Smooth muscle cell of the brain vasculature (primary cell): ENCODE measurements at regions not wholly inside any gene's neighbourhood (a gene's known extent, or its start where the extent isn't known, plus 50 kb on each side); places are given as distances from the start of the nearest gene placed in this dataset.

Source experiments
- DNase-seq: peaks from one replicate; pipeline ENCODE4 v3.0.0-alpha.2; 2012; ENCODE audit warnings: low read depth, low spot score

DNA sequence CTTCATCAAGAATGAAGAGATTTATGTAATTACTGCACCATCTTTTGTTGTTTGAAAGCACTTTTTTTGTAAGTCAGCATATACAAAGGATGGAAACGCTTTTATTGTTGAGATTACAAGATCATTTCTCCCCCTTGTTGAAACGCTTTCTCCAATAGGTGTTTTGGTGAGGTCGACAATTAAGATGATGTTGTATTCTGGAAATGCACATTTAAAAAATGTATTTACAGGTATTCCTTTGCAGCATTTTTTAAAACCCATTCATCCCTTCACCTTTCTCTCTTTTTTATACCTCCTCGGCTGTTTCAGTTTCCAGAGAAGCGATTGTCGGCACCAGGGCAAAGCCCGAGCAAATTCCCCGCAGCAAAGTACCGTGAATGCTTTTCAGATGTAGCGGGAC is 499.9 kb downstream of the VRK1 start:
- no peak for DNase-seq

GRCh38 chr14:97298331-97298730 is 501.1 kb downstream of the VRK1 start:
- DNase-seq = no peak

DNA sequence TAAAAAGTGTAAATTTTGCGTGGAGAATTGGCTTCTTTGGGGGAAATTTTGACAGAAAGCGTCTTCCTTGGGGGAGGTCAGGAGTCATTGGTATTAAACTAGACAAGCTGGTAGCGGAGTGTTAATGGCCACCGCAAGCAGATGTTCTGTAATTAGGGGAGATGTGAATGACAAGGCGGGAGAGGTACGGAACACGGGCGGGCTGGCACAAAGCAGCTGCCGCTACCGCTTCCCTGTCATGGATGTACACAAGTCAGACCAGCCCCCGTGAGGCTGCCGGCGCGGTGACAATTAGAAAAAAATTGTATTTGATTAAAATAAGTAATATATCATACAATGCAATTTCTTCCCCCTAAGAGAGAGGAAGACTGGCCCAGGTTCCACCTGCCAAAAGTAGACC is 501.6 kb downstream of the VRK1 start:
- no peak for DNase-seq

GRCh38 chr14:97299661-97300060 is 502.5 kb downstream of the VRK1 start:
- DNase-seq = no peak

GRCh38 chr14:97301931-97302559 is 504.9 kb downstream of the VRK1 start:
- no peak for DNase-seq

- DNase-seq = no peak
Observed at GRCh38 chr14:97306133-97306759, 509.1 kb downstream of the VRK1 start.

- no peak for DNase-seq
Observed at GRCh38 chr14:97306760-97307246, 509.6 kb downstream of the VRK1 start.

DNA sequence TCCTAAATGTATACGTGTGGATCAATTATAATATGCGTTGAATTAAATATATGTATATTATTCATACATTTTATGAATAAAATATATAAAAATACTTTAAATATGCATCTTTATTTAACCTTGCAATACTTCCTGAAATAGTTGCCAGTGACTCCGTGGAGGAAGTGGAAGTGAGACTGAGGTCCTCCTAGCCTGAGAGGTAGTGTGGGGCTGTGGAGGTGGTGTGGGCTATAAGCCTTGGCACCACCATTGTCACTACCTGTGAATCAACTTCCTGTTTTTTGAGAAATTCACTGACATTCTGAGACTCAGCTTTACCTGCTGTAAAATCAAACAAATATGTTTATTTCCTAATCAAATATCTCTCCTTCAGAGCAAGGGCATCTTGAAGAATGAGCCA is 514.2 kb downstream of the VRK1 start:
- DNase-seq = no peak

DNA sequence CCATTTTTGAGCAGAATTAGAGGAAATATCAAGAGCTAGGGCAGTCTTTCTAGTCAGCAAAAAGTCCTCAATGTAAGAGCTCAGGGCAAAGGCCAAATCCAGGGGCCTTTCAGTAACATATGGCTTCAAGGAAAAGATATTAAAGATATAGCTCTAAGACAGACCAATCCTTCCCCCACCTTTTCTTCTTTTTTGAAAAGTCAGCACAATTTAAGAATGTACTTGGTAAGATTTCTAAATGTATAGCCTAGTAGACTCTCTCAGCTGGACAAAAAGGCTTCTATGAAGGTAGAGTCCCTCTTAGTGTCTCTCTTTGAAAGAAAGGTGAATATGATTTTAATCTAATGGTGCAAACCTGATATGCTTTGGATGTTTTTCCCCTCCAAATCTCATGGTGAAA is 515.7 kb downstream of the VRK1 start:
- DNase-seq = no peak

- DNase-seq = no peak
Observed at GRCh38 chr14:97315790-97316189, 518.6 kb downstream of the VRK1 start.

GRCh38 chr14:97318380-97318779 is 521.2 kb downstream of the VRK1 start:
- no peak for DNase-seq

- DNase-seq = no peak
Observed at GRCh38 chr14:97319691-97320090, 522.5 kb downstream of the VRK1 start.

GRCh38 chr14:97328743-97329142 is 531.6 kb downstream of the VRK1 start:
- no peak for DNase-seq

DNA sequence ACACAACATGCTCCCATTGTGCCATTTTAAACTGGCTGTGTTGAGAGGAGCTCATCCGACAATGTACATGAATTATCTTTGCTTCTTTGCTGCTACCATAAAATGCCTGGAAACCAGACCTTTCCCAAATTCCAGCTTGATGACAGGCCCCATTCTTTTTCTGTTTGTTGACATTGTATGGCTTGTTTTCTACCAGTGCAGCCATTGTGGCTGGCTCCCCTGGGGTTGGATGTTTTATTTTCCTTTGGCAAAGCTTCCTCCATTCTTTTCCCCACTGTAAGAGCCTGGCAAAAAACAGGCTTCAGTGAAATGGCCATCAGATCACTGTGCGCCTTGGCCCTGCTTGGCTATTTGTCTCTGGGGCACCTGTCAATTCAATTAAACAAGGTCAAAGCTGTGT is 532.5 kb downstream of the VRK1 start:
- no peak for DNase-seq

GRCh38 chr14:97331058-97331457 is 533.9 kb downstream of the VRK1 start:
- no peak for DNase-seq

DNA sequence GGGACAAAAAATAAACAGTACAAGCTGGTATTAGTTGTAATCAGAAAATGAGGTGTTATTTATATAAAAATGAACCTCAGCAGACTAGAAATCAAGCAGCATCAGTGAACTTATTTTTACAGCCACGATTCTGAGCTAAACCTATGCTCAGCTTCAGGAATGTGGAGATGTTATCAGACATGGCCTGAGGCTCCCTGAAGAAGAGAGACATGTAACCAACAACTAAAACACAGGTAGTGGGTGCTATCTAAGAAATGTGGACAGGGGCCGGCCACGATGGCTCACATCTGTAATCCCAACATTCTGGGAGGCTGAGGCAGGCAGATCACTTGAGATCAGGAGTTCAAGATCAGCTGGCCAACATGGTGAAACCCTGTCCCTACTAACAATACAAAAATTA is 534.3 kb downstream of the VRK1 start:
- DNase-seq = no peak

DNA sequence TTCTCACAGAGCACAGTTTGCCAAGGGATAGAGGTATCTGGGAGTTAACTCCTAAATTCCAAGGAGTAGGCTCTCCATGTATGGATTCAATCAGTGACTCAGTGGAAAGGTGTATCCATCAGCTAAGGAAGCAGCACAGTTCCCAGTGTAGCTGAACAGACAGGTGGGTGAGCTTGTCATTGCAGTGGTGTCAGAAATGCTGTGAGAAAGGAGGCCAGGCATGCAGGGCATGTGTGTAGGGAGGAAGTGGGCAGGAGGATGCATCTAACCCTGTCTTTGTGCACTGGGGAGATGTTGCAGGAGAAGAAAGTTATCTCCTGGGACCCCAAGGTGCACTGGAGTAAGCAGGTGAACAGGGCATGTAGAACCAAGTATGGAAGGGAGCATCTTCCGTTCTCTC is 539.0 kb downstream of the VRK1 start:
- no peak for DNase-seq

DNA sequence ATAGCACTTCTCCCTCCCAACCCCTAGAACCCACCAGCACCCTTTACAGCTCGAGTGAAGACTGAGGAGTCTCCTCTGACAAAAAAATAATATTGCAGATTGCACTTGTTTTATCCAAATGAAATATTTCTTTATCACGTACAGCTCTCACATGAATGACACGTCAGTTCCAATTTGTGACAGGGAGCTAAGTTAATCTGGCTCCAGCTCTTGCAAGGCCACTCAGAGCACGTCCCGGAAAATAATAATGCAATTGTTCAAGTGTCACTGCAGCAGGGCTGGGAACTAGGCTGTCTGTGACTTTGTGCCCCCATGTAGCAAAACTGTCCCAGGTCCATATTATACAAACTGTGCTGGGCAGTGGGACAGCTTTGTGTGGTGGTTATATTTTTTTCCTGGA is 539.6 kb downstream of the VRK1 start:
- DNase-seq = no peak

DNA sequence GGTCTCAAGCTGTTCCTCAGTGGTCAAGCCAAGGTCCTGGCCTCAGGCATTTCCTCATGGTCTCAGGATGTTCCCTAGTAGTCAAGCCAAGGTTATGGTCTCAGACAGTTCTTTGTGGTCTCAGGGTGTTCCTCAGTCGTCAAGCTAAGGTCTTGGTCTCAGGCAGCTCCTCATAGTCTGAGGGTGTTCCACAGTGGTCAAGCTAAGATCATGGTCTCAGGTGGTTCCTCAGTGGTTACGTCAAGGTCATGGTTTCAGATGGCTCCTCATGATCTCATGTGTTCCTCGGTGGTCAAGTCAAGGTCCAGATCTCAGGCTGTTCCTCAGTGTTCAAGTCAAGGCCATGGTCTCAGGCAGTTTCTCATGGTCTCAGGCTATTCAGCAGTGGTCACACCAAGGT is 540.1 kb downstream of the VRK1 start:
- no peak for DNase-seq

- DNase-seq = no peak
Observed at GRCh38 chr14:97337670-97338069, 540.5 kb downstream of the VRK1 start.

GRCh38 chr14:97344666-97345065 is 547.5 kb downstream of the VRK1 start:
- no peak for DNase-seq

DNA sequence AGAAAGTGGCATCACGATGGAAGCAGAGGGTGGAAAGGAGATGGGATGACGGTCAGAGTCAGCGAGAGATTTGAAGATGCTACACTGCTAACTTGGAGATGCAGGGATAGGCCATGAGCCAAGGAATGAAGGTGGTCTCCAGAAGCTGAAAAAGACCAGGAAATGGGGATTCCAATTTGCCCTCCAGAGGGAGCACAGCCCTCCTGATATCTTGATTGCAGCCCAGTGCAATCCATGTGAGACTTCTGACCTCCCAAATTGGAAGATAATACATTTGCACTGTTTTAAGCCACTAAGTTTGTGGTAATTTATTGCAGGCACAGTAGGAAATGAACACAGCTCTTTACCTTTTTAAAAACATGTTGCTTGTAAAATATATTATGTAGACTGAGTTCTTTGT is 549.5 kb downstream of the VRK1 start:
- DNase-seq = no peak

- no peak for DNase-seq
Observed at GRCh38 chr14:97349463-97349862, 552.3 kb downstream of the VRK1 start.

GRCh38 chr14:97349946-97350345 is 552.8 kb downstream of the VRK1 start:
- DNase-seq = no peak
